ENCODE measurements at regions not wholly inside any gene's neighbourhood (a gene's known extent, or its start where the extent isn't known, plus 50 kb on each side); places are given as distances from the start of the nearest gene placed in this dataset.

GRCh38 chr6:113315879-113316278 is 541.3 kb upstream of the MARCKS start:
- WGBS = 89% methylated on average over 4 of the region's 4 CpGs
- DNase-seq (ENCODE audit: low read depth in 6 of 9, low spot score in 9 of 9) = no peak
- Histone ChIP-seq H3K36me3 (ENCODE audit: control insufficient read depth in 2 of 2, insufficient read depth in 2 of 2, low read length in 1 of 2) (no peaks in the 10 kb centered on the region), H3K27ac (ENCODE audit: low read depth in 1 of 2, low read length in 1 of 2) (no peak overlapping the region), H3K9me3 (ENCODE audit: control insufficient read depth in 2 of 2, insufficient read depth in 1 of 2, low read length in 1 of 2) (no peaks in the 10 kb centered on the region), H3K4me1 (ENCODE audit: control insufficient read depth in 2 of 2, insufficient read depth in 2 of 2, low read length in 2 of 2) (no peaks in the 10 kb centered on the region), H3K27me3 (ENCODE audit: control insufficient read depth in 2 of 2, insufficient read depth in 1 of 2, low read length in 1 of 2) (no peaks in the 10 kb centered on the region), H3K4me3 (ENCODE audit: low read length in 2 of 2) (no peak overlapping the region)

- Histone ChIP-seq H3K27ac (ENCODE audit: low read depth in 1 of 2, low read length in 1 of 2) (no peak overlapping the region), H3K36me3 (ENCODE audit: control insufficient read depth in 2 of 2, insufficient read depth in 2 of 2, low read length in 1 of 2) (no peaks in the 10 kb centered on the region), H3K27me3 (ENCODE audit: control insufficient read depth in 2 of 2, insufficient read depth in 1 of 2, low read length in 1 of 2) (no peaks in the 10 kb centered on the region), H3K4me3 (ENCODE audit: low read length in 2 of 2) (no peak overlapping the region), H3K4me1 (ENCODE audit: control insufficient read depth in 2 of 2, insufficient read depth in 2 of 2, low read length in 2 of 2) (no peaks in the 10 kb centered on the region), H3K9me3 (ENCODE audit: control insufficient read depth in 2 of 2, insufficient read depth in 1 of 2, low read length in 1 of 2) (no peaks in the 10 kb centered on the region)
- 97% methylated on average over 2 of the region's 2 CpGs for WGBS
- no peak for DNase-seq (ENCODE audit: low read depth in 6 of 9, low spot score in 9 of 9)
Observed at GRCh38 chr6:113317442-113317841, 539.7 kb upstream of the MARCKS start.

- DNase-seq (ENCODE audit: low read depth in 6 of 9, low spot score in 9 of 9) = no peak
- Histone ChIP-seq H3K27ac (ENCODE audit: low read depth in 1 of 2, low read length in 1 of 2) (no peak overlapping the region), H3K4me3 (ENCODE audit: low read length in 2 of 2) (no peak overlapping the region), H3K36me3 (ENCODE audit: control insufficient read depth in 2 of 2, insufficient read depth in 2 of 2, low read length in 1 of 2) (no peaks in the 10 kb centered on the region), H3K9me3 (ENCODE audit: control insufficient read depth in 2 of 2, insufficient read depth in 1 of 2, low read length in 1 of 2) (no peaks in the 10 kb centered on the region), H3K27me3 (ENCODE audit: control insufficient read depth in 2 of 2, insufficient read depth in 1 of 2, low read length in 1 of 2) (no peaks in the 10 kb centered on the region), H3K4me1 (ENCODE audit: control insufficient read depth in 2 of 2, insufficient read depth in 2 of 2, low read length in 2 of 2) (no peaks in the 10 kb centered on the region)
- WGBS = 97% methylated on average over 9 of the region's 9 CpGs
Observed at GRCh38 chr6:113317891-113318574, 539.1 kb upstream of the MARCKS start.

- Histone ChIP-seq H3K36me3 (ENCODE audit: control insufficient read depth in 2 of 2, insufficient read depth in 2 of 2, low read length in 1 of 2) (no peaks in the 10 kb centered on the region), H3K27ac (ENCODE audit: low read depth in 1 of 2, low read length in 1 of 2) (no peak overlapping the region), H3K4me3 (ENCODE audit: low read length in 2 of 2) (no peak overlapping the region), H3K9me3 (ENCODE audit: control insufficient read depth in 2 of 2, insufficient read depth in 1 of 2, low read length in 1 of 2) (no peaks in the 10 kb centered on the region), H3K27me3 (ENCODE audit: control insufficient read depth in 2 of 2, insufficient read depth in 1 of 2, low read length in 1 of 2) (no peaks in the 10 kb centered on the region), H3K4me1 (ENCODE audit: control insufficient read depth in 2 of 2, insufficient read depth in 2 of 2, low read length in 2 of 2) (no peaks in the 10 kb centered on the region)
- no peak for DNase-seq (ENCODE audit: low read depth in 6 of 9, low spot score in 9 of 9)
- 66% methylated on average over 5 of the region's 5 CpGs for WGBS
Observed at GRCh38 chr6:113318575-113318917, 538.6 kb upstream of the MARCKS start.

GRCh38 chr6:113320653-113321052 is 536.5 kb upstream of the MARCKS start:
- Histone ChIP-seq H3K27me3 (ENCODE audit: control insufficient read depth in 2 of 2, insufficient read depth in 1 of 2, low read length in 1 of 2) (no peaks in the 10 kb centered on the region), H3K9me3 (ENCODE audit: control insufficient read depth in 2 of 2, insufficient read depth in 1 of 2, low read length in 1 of 2) (no peaks in the 10 kb centered on the region), H3K36me3 (ENCODE audit: control insufficient read depth in 2 of 2, insufficient read depth in 2 of 2, low read length in 1 of 2) (no peaks in the 10 kb centered on the region), H3K4me3 (ENCODE audit: low read length in 2 of 2) (no peak overlapping the region), H3K27ac (ENCODE audit: low read depth in 1 of 2, low read length in 1 of 2) (no peak overlapping the region), H3K4me1 (ENCODE audit: control insufficient read depth in 2 of 2, insufficient read depth in 2 of 2, low read length in 2 of 2) (no peaks in the 10 kb centered on the region)
- no peak for DNase-seq (ENCODE audit: low read depth in 6 of 9, low spot score in 9 of 9)
- WGBS = 91% methylated on average over 2 of the region's 2 CpGs

DNA sequence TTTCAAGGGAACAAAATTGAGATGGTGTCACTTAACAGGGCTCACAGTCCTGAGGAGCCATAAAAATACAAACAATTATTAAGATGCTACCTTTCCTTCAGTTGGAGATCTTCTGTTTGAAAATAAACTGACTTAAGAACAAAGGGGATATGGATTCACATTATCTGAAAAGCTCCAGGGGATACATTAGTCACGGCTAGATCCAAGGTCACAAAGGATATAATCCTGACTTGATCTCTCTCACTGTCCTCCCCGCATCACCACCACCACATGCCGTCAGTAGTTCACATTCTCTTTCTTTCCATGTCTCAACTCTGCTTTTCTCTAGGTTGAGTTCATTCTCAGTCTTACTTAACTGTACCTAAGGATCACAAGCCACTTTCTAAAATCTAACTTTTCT is 530.4 kb upstream of the MARCKS start:
- no peaks in the 10 kb centered on the region for H3K4me1 ChIP-seq (ENCODE audit: control insufficient read depth in 2 of 2, insufficient read depth in 2 of 2, low read length in 2 of 2)
- no peaks in the 10 kb centered on the region for H3K36me3 ChIP-seq (ENCODE audit: control insufficient read depth in 2 of 2, insufficient read depth in 2 of 2, low read length in 1 of 2)
- H3K4me3 ChIP-seq (ENCODE audit: low read length in 2 of 2) = no peak overlapping the region
- H3K9me3 ChIP-seq (ENCODE audit: control insufficient read depth in 2 of 2, insufficient read depth in 1 of 2, low read length in 1 of 2) = no peaks in the 10 kb centered on the region
- DNase-seq (ENCODE audit: low read depth in 6 of 9, low spot score in 9 of 9) = no peak
- no peaks in the 10 kb centered on the region for H3K27me3 ChIP-seq (ENCODE audit: control insufficient read depth in 2 of 2, insufficient read depth in 1 of 2, low read length in 1 of 2)
- no peak overlapping the region for H3K27ac ChIP-seq (ENCODE audit: low read depth in 1 of 2, low read length in 1 of 2)
- WGBS = 96% methylated on average over 3 of the region's 3 CpGs

DNA sequence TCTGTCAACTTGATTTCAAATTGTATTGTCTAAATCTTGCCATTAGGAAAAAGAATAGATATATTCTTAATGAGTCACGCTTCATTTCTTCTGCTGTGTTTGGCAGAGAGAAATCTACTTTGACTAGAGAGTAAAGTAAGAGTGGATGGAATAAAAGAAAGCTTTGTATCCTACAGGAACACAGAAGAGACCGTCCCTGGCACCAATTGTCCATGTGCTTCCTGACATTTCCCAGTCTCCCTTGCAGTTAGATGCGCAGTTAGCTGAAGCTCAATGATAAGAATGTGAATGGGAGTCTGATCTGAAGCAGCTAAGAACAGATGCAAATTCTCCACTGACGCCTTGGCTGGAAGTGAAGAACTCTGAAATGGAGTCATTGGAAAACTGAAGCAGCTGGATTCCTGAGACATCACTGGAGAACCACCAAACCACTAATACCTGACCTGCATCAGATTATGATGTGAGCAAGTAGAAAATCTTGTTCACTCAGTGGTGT is 528.2 kb upstream of the MARCKS start:
- WGBS = 97% methylated on average over 4 of the region's 4 CpGs
- Histone ChIP-seq H3K27ac (ENCODE audit: low read depth in 1 of 2, low read length in 1 of 2) (no peak overlapping the region), H3K27me3 (ENCODE audit: control insufficient read depth in 2 of 2, insufficient read depth in 1 of 2, low read length in 1 of 2) (no peaks in the 10 kb centered on the region), H3K36me3 (ENCODE audit: control insufficient read depth in 2 of 2, insufficient read depth in 2 of 2, low read length in 1 of 2) (no peaks in the 10 kb centered on the region), H3K4me1 (ENCODE audit: control insufficient read depth in 2 of 2, insufficient read depth in 2 of 2, low read length in 2 of 2) (no peaks in the 10 kb centered on the region), H3K4me3 (ENCODE audit: low read length in 2 of 2) (no peak overlapping the region), H3K9me3 (ENCODE audit: control insufficient read depth in 2 of 2, insufficient read depth in 1 of 2, low read length in 1 of 2) (no peaks in the 10 kb centered on the region)
- DNase-seq (ENCODE audit: low read depth in 6 of 9, low spot score in 9 of 9) = no peak

DNA sequence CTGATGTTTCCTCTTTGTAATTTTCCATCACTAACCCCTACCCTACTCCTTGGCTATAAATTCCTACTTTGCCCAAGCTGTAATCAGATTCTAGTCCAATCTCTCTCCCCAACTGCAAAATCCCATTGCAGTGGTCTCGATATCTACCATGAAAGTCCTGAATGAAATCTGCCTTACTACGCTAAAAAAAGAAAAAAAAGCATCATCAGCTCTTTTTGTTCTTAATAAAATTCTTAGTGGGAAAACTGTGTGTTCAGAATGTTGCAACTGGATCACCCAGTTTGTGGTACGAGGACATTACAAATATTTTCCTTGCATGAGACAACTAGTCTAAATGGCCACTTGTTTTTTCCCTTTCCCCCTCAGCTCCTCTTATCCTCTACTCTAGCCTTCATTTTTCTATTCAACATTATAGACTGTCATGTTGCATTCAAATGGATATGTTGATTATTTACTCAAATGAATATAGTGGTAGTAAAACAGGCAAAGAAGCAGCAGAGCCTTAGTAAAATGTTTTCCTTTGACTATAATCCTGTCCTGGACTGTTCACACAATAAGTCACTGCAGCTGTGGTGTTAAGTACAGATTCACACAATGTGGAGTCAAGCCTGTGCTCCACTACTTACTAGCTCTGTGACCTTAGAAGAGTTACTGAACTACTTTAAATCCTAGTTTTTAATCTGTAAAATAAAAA is 527.1 kb upstream of the MARCKS start:
- Histone ChIP-seq H3K27ac (ENCODE audit: low read depth in 1 of 2, low read length in 1 of 2) (no peak overlapping the region), H3K4me1 (ENCODE audit: control insufficient read depth in 2 of 2, insufficient read depth in 2 of 2, low read length in 2 of 2) (no peaks in the 10 kb centered on the region), H3K27me3 (ENCODE audit: control insufficient read depth in 2 of 2, insufficient read depth in 1 of 2, low read length in 1 of 2) (no peaks in the 10 kb centered on the region), H3K9me3 (ENCODE audit: control insufficient read depth in 2 of 2, insufficient read depth in 1 of 2, low read length in 1 of 2) (no peaks in the 10 kb centered on the region), H3K4me3 (ENCODE audit: low read length in 2 of 2) (no peak overlapping the region), H3K36me3 (ENCODE audit: control insufficient read depth in 2 of 2, insufficient read depth in 2 of 2, low read length in 1 of 2) (no peaks in the 10 kb centered on the region)
- DNase-seq (ENCODE audit: low read depth in 6 of 9, low spot score in 9 of 9) = no peak
- WGBS = 94% methylated on average over 3 of the region's 3 CpGs

DNA sequence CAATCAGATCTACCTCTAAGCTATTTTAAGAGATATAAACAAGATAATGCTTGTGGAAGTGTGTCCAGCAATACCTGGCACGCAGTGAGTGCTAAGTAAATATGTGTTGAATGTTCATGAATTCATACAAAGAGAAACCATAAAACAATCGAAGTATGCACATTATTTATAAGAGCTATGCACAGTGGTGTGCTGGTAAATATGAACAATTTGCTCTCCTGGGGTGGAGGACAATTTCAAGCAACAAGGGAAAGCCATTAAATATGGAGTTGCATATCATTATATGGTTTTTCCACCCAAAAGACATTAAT is 526.6 kb upstream of the MARCKS start:
- Histone ChIP-seq H3K4me1 (ENCODE audit: control insufficient read depth in 2 of 2, insufficient read depth in 2 of 2, low read length in 2 of 2) (no peaks in the 10 kb centered on the region), H3K4me3 (ENCODE audit: low read length in 2 of 2) (no peak overlapping the region), H3K36me3 (ENCODE audit: control insufficient read depth in 2 of 2, insufficient read depth in 2 of 2, low read length in 1 of 2) (no peaks in the 10 kb centered on the region), H3K27me3 (ENCODE audit: control insufficient read depth in 2 of 2, insufficient read depth in 1 of 2, low read length in 1 of 2) (no peaks in the 10 kb centered on the region), H3K9me3 (ENCODE audit: control insufficient read depth in 2 of 2, insufficient read depth in 1 of 2, low read length in 1 of 2) (no peaks in the 10 kb centered on the region), H3K27ac (ENCODE audit: low read depth in 1 of 2, low read length in 1 of 2) (no peak overlapping the region)
- DNase-seq (ENCODE audit: low read depth in 6 of 9, low spot score in 9 of 9) = no peak
- 92% methylated on average over 2 of the region's 2 CpGs for WGBS

All from thymus (tissue), 11 donors.